Stimulated activated CD8-positive, alpha-beta memory T cell treated with anti-CD3 and anti-CD28 coated beads, Interleukin-7, amount 100 ng/mL, for 48 hours (primary cell): ENCODE measurements at regions not wholly inside any gene's neighbourhood (a gene's known extent, or its start where the extent isn't known, plus 50 kb on each side); places are given as distances from the start of the nearest gene placed in this dataset.

Source experiments
- DNase-seq, 2 donors: peaks; one replicate each; pipeline ENCODE4 v3.0.0-alpha.2; 2020; ENCODE audit warnings: low read depth in 1 of 2; ENCODE audit errors: extremely low read depth in 1 of 2

DNA sequence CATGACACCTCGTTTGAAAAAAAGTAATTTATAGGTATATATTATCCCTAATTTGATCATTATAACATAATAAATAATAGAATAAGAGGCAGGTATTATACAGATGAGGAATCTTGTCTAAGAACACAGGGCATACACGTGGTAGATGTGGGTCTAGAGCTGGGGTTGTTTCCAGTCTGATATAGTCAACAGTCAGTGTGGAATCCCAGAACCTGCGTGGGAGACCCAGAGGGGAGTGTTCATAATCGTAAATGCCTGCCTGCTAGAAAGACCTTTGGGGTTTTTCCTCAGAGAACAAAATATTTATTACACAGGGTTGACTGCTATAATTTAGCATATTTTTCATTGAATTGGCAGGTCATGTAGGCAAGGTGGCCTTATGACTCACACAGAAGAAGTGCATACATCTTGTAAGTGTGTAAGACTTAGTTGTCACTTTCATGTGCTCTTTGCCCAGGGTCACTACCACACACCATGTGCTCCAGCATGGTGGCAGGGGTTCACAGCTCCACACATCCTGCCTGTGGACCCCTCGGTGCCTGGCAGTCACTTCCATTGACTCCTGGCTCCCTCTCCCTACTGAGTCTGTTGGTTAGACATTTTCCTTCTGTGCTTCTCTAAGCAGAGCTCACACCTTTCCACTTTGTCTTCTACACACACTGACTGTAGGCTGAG is 94.9 kb upstream of the IKZF1 start:
- DNase-seq: peak in 1 of 2 donors; percentile 66

DNA sequence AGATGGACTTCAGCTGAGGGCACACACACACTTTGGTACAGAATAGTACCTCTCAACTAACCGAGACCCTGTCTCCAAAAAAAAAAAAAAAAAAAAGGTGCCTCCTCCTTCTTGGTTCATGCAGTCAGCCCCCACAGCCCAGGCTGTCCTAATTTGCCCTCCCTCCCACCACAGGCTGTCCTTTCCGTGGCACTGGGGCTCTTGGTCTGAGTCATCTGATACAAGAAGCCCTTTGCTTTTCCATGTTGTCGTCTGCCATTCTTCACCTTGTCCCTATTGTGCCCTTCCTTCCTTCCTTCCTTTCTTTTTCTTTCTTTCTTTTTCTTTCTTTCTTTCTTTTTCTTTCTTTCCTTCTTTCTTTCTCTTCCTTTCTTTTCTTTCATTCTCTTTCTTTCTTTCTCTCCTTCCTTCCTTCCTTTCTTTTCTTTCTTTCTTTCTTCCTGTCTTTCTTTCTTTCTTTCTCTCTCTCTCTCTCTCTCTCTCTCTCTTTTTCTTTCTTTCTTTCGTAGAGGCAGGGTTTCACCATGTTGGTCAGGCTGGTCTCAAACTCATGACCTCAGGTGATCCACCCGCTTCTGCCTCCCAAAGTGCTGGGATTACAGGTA is 96.0 kb upstream of the IKZF1 start:
- DNase-seq: peak in 1 of 2 donors; percentile 69

DNA sequence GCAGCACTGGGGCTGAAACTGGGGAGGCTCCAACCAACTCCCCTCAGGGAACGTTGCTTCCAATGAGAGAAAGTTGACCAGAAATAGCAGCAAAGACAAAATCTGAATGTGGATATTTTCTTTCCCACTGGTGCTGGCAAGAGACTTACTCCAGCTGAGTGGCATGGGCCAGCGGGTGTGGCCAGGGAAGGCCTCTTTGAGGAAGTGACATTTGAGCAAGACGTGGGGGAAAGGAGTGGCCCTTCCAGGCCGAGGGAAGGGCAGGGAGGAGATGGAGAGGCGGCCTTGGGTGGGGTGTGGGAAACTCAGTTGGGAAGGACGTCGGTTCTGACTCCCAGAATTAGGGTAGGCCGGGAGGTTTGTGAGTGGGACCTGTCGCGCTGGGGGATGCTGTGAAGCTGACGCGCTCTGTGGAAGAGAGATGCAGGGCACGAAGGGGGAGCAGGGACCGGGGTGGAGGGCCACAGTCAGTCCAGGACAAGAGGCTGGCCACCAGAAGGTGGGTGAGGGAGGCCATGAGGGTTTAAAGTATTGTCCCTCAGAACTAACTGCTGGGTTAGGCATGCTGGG is 96.7 kb upstream of the IKZF1 start:
- no peak for DNase-seq

DNA sequence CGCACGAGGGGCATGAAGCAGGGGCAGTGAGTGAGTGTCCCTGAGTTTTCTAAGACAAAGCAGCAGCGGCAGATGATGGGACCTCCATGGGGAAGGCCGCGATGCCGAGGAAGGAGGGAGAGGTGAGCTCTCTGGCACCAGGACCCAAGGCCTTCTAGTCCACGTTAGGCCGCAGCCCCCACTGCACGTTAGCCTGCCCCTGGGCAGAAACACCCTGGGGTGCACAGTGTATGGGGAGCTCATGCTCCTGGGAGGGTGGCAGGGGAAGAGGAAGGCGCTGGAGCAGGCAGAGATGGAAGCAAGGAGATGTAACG is 97.3 kb upstream of the IKZF1 start:
- DNase-seq: no peak

DNA sequence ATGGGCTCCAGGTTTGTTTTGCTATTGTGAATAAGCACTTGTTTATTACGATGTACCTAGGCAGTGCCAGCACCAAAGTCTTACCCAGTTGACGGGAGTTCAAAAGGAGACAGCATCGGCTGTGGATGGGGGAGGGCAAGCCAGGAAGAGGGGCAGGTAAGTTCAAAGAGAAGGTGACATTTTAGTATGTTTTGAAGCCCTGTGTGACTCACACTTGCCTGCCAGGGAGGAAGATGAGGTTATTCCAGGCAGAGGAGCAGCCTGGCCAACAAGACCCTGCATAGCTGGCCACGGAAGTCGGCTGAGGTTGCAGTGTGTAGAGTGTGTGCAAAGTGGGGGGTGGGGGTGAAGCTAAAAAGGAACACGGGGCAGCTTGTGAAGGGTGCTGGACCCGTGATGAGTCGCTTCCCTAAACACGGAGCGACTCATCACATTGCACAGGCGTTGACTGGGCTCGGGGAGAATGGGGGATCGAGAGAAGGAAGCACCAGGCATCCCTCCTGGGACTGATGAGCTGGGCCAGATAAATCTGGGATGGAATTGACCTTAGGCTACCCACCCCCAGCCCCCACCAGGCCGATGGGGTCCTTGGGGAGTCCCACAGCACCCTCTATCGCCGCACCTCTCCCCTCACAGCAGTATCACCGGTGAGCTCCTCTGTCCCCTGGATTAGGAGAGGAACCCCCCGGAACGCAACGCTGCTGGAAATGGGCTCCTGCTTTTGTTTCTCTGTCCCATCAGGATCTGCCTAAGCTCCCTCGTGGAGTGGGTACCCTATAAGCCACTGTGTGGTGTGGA is 97.9 kb upstream of the IKZF1 start:
- DNase-seq: peak; percentile 56 to 72

DNA sequence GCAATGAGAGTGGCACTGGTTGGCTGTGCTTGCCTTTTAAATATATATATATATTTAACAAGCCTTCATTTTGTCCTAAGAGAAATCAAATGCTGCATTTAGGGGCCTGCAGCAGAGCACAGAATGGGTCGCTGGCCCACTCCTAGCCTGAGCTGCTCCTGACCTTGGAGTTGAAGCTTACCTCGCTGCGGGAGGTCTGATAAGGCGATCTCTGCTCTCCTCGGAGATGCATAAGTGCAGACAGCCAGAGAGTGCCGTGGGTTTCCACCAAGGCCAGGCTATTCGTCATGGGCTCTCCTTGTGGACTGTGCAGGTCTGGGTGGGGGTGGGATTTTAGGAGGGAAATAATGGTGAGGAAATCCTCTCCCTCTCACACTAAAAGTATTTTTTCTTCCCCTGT is 99.5 kb upstream of the IKZF1 start:
- no peak for DNase-seq

DNA sequence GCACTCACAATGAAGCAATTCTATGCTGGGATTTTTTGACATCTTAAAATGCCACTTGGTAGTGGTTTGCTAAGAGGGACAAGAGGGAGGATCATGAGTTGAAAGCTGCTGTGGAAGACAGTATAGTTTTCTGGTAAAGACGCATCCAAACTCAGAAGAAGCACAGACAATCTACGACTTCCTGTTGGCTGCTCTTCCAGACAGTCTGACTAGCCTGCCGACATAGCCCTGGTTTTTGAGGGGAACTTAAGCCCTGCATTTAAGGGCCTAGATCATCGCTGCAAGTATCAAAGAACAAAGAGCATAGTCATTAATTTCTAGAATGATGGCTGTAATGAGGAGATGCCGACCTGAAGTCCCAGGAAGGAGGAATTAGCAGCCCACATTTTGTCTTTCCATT is 99.9 kb upstream of the IKZF1 start:
- no peak for DNase-seq

DNA sequence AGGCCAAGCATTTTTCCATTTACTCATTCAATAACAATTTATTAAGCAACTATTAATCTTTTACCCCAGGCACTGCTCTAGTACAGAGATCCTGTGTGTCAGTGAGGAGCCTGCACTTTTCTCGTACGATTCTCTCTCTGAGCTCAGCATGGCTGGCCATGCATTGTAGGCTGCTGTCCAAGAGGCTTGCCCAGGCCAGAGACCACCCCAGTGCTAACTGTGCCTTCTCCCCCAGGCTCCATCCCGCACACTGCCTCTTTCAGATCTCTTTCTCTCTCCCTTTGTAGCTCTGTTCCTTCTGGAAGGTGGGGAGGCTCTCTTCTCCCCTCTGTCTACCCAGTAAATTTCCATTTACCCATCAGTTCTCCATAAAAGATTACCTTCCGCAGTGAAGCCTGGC is 101.0 kb upstream of the IKZF1 start:
- no peak for DNase-seq

DNA sequence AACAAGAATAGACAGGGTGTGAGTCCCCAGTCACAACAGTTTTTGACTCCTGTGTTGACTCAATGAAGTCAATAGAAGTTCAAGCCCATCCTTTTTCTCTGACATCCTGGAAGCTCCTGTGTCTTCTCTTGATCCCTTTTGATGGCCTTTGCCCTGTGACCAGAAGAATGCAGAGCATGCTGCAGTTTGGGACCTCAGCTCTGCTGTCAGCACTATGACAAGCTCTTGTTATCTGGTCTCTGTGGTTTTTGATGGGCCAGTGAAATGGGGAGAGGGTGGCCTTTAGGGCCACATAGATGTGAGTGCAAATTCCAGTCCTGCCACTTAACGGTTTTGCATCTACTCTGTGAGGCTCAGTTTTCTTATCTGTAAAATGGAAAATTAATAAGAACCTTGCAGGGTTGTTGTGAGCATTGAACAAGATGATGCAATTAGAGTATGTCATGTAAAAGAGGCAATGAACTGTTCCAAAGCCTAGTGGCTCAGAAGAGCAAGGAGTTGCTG is 102.4 kb upstream of the IKZF1 start:
- DNase-seq: no peak

DNA sequence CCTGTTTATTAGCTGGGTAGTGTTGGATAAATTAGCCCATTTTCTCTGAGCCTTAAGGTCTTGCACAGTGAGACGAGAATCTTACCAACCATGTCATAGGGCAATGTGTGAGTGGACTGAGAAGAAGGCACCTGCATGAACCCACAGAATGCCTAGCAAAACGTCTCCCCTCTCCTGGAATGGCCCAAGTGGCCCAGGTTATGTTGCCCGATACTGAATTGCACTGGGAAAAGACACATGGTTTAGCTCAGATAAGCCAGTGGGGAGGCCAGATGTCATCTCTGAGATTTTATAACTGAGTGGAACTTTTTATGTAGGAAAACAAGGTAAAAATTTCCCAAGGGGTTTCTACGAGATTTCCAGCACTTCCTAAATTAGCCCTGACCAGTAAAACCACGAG is 104.7 kb upstream of the IKZF1 start:
- no peak for DNase-seq

DNA sequence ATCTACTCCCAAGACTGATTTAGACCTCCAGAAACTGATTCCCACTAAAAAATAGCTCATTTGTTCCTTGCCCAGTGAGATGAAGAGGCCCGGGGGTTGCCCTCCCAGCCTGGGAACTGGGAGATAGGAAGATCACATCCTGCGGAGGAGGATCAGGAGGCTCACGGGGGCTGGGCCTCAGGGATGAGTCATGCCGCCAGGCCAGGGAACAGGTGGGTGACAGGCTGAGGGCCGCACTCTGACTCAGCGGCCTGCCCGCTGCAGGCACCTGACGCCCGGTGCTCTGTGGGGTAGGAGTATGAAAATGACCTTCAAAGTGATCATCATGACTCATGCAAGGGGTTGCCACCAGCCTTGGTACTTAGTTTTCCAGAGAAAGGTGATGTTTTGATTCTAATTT is 104.5 kb upstream of the ZPBP start:
- peak; percentile 56 to 83 for DNase-seq

DNA sequence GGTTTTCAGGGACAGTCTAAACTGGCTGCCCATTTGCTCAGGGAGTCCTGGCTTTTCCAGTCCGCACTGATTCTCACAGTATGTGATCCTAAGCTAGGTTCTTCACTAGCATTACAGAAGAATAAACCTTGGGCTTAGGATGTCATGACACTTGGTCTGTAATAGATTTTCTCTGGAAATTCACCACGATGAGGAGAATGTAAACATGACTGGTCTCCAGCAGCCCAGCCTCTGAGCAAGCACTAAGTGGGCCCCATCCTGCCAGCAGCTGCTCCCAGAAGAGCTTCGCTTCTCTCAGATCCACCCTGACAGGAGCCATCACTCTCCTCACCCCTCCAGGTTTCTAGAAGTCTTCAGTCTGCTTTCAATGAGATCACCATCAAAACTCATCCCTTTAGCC is 103.7 kb upstream of the ZPBP start:
- DNase-seq: no peak

DNA sequence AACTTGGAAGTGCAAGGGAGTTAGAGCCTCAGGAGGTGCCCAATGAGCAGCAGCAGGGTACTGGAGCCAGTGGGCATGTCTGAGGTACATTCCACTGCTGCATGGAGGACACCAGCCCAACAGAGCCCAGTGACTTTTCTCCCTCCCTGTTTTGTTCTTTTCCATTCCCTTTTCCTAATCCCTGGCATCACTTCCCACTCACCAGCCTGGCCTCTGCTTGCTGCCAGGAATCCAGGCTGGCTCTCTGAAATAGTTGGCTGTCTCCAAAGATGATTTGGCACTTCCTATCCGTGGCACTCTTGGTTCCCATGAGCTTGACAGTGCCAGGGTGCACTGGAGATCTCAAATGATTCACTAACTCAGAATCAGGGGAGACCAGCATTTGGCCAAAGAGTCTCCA is 97.7 kb upstream of the ZPBP start:
- DNase-seq: no peak

DNA sequence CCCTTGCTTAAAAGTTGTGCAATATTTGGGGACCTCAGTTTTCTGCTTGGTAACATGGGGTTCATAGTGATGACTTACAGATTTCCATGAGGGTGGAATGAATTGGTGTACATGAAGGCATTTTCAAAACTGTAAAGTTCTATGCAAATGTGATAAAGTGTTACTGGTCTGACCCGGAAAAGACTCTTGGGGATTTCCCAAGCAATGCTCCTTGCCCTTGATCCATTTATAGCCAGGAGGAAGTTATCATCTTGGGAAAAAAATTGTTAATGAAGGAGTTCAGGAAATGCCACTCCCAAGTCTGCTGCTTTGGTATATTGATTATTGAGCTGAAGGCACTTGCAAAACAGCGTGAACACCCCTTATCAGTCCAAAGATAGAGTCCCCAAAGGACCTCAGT is 96.3 kb upstream of the ZPBP start:
- DNase-seq: no peak

DNA sequence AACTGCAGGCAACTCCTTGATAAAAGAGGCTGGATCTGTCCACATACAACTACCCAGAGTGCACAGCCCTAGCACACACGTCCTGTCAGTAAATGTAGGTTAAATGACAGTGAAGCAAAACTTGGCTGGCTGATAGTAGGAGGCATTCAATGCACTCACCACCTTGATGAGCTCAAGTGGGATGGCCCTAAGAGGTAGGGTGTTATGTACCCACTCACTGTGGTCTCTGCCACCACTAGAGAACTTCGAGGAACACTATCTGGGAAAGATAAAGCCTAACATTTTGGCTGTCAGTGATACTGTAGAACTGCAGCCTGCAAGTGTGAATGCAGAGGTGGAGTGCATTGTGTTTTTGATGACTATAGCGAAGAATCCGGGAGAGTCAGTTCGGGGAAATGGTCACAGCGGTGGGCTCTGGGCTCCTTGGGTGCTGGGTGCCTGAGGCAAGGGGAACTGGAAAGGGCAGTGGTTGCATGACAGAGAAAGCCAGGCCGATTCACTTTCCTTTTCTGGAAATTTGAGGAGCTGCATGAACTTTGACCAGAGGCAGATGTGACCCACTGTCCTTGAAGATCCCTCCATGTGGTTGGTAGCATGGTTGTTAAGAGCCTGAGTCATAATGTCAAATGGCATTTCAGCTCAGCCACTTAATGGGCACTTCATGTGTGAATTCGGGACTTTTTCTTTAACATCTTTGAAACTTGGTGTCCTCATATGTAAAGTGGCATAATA is 93.1 kb upstream of the ZPBP start:
- no peak for DNase-seq

DNA sequence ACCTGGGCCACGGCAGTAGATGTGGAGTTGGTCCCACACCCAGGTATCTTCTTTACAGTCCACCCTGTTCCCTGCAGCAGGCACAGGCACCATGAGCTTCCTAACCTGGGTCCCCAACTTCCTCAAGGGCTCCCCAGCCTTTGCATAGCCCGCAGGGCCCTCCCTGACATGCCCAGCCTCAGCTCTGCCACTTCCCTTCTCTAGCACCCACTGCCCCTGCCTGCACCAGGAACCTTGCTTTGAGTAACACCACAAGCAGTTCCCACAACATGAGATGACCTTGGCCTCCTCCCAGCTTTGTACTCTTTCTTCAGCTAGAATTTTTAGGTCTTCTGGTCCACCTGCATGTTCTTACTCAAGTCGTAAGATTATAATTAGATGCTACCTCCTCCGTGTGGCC is 92.2 kb upstream of the ZPBP start:
- no peak for DNase-seq

DNA sequence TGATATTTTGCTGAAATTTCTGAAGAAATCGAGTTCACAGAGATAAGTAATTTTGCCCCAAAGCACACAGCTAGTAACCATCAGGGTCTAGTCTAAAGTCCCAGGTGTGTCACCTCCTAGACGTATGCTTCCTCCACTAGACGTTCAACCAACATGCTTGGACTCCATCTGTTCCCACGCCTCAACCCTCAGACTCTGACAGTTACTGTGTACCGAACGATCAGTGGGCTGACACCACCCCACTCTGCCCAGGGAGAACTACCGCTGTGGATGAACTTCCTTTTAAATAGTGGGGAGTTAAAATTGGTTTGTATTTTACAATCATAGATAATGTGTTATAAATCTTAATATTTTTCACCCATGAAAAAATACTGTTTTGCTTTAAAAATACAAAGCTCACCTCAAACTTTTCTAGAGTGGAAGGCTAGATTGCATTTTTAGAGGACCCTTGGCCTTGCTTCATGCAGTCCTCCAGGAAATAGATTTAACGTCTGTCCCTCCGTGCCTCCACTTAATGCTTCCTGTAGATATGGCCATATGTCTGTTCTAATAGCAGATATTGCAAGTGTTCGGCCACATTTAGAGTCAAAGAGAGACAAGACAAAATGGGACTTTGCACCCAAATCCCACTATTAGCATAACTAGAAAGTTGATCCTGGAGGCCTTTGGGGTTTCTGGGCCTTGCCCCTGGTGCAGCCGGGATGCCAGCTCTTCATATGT is 91.4 kb upstream of the ZPBP start:
- DNase-seq: no peak

DNA sequence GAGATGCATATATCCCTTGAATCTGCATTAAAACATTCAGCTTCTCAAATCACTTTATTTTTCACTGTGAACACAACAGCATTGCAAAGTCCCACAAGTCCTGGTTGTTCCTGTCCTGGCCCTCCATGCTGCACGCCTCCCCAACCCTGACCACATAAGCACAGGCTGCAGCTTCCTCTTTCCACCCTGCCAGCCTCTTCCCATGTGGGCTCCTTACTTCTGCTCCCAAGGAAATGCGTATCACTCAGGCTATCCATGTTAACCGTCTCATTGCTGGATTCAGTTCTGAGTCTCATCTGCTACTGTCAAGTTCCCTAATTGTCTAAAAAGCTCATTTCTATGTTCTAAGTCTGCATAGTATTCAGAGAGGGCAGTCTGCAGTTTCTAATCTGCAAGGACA is 89.7 kb upstream of the ZPBP start:
- DNase-seq: no peak

DNA sequence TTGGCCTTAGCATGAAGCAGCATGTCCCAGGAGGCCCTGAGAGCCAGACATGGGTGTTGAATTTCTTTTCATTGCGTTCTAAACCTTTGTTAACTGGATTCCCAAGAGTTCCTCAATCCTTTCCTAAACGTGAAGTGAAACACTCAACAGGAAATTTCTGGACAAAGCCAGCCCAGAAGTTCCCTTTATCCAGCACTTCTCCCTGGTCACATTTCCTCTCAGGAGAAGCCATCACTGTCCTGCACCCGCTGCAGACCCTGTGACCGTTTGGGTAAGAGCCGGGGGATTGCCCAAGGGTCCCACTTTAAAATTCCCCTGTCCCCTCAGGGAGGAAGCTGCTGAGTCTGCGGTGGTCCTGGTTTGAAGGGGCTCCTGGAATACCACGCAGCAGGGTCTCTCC is 88.0 kb upstream of the ZPBP start:
- DNase-seq: no peak

DNA sequence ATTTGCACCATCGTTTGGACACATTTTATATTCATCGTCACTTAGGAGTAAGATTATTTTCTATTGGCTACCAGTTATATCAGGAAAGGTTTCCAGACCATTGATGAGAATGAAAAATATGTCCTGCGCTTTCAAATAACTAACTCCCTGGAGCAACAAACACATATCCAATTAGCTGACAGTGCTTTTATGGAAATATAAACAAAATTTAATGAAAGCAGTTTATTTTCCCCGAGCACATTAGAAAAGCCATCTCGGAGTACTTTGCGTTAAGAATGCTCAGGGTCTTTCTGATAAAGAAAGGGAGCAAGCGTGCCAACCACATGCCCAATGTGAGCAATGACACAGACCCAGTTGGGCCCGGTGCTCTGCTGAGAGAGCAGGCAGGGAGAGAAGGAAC is 85.1 kb upstream of the ZPBP start:
- no peak for DNase-seq

DNA sequence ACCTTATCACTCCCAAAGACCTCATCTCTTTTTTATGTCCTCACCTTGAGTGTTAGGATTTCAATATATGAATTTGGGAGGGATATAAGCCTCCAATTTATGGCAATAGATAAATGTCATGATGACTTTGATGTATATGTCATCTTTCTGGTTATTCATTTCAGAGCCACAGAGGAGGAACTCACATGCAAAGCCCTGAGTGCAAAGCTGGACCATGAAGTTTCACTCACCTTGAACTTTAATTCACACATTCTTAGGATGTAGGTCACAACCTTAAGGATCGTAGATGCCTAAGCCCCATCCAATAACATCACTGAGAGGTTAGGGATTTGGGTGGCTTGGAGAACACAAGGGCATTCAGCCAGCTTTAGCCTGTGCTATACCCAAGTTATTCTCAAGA is 81.9 kb upstream of the ZPBP start:
- DNase-seq: no peak
